ENCODE measurements at regions not wholly inside any gene's neighbourhood (a gene's known extent, or its start where the extent isn't known, plus 50 kb on each side); places are given as distances from the start of the nearest gene placed in this dataset.

DNA sequence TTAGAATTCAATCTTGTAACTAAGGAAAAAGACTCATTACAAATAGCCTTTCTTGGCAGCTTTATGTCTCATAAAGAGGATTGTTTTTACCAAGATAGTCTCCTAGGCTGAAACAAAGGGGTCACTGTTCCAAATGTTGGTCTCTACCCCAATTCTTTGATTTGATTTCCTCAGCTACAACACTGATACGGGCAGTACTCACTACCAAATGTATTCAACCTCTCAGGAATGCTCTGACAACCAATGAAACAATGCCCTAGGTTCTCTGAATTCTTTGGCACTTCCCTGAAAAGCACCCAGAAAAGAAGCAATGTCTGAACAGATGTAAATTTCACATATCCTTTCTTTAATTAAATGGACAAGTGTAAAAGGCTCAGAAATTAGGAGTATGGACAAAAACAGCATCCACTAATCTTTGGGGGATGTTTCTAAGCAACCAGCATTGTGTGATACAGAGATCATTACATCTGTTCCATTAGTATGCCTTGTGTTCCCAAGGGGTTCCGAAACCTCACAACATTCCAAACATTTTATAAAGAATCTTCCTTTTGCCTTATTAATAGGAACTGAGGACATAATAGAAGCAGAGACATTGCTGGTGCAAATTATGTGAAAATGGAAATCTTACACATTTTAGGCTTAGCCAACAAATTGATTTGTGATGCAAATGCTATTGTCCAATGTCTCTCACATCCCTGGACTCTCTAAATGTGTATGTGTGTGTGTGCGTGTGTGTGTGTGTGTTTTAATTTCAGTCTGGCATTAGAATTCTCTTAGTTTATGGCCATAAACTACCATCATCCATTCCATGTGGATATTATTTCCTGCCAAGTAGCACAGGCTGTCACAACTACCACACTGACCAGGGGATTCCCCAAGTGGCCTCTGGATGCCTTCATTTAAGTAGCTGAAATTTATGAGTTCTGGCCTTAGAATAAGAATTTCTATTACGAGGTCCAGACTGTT, 276.0 kb downstream of the MTX2 start:
- DNase-seq (ENCODE audit: extremely low read depth, insufficient read length): no peak
- Histone ChIP-seq H3K27me3 (replicated peaks; ENCODE audit: control insufficient read depth, insufficient read depth, low read length) (no peaks in the 10 kb centered on the region; the same call in none of the 2 replicates), H3K4me3 (replicated peaks; ENCODE audit: low read depth, low read length) (no peak overlapping the region), H3K36me3 (ENCODE audit: control insufficient read depth, insufficient read depth, low read length) (no peaks in the 10 kb centered on the region)
- TF ChIP-seq CTCF (IDR thresholded peaks at IDR 0.05; ENCODE audit: insufficient read depth, low read length, poor library complexity, severe bottlenecking): no peak

DNA sequence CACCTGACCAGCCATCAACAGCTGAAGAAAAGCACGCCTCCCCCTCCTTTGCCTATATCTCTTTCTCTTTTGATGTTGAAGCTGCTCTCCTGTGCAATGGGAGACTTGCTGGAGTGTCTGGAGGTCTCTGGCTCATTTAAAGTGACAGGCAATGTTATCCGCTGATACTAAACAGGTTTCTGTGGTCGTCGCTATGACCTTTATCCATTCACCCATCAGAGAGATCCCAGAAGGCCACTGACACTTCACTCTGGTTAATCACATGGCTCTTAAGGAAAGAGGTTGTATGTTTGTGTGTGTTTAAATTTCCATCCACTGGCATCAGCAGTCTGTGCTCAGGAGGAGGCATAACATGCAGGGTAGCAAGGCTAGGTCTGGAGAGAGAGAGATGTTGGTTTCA, 277.3 kb downstream of the MTX2 start:
- Histone ChIP-seq H3K4me3 (replicated peaks; ENCODE audit: low read depth, low read length) (no peak overlapping the region), H3K27me3 (replicated peaks; ENCODE audit: control insufficient read depth, insufficient read depth, low read length) (no peaks in the 10 kb centered on the region; the same call in none of the 2 replicates), H3K36me3 (ENCODE audit: control insufficient read depth, insufficient read depth, low read length) (no peaks in the 10 kb centered on the region)
- no peak for TF ChIP-seq CTCF (IDR thresholded peaks at IDR 0.05; ENCODE audit: insufficient read depth, low read length, poor library complexity, severe bottlenecking)
- no peak for DNase-seq (ENCODE audit: extremely low read depth, insufficient read length)

DNA sequence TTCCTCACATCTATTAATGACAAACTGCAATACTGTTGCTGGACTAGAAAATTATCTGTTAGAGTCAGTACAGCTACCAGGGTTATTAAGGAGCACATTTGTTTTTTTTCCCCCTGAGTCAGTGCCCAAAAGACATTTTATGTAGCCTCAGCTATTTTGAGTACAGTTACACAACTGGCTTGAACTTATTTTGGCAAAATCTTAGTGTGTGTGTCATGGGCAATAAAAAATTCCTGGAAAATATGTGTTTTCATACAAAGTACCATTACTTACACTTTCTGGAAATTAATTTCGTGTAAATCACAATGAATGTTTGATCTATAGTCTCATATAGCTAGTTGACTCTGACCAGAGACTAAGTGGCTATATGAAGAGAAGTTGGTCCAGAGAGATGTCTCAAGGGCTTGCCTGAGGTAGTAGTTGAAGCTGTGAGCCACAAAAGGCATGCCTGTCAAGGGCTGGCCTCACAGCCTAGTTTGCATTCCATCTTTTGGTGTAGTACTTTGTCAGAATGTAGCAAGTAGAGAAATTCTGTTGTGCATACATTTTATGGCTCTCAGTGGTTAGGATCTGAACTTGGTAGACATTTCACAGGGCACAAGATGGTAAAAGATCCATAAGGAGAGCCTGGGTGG, 283.4 kb downstream of the MTX2 start:
- no peak for TF ChIP-seq CTCF (IDR thresholded peaks at IDR 0.05; ENCODE audit: insufficient read depth, low read length, poor library complexity, severe bottlenecking)
- no peak overlapping the region for H3K4me3 ChIP-seq (replicated peaks; ENCODE audit: low read depth, low read length)
- no peak for DNase-seq (ENCODE audit: extremely low read depth, insufficient read length)
- no peaks in the 10 kb centered on the region; the same call in 1 of the 2 replicates for H3K27me3 ChIP-seq (replicated peaks; ENCODE audit: control insufficient read depth, insufficient read depth, low read length)
- H3K36me3 ChIP-seq (ENCODE audit: control insufficient read depth, insufficient read depth, low read length): no peaks in the 10 kb centered on the region

- DNase-seq (ENCODE audit: extremely low read depth, insufficient read length): peak; percentile 8
- Histone ChIP-seq H3K4me3 (replicated peaks; ENCODE audit: low read depth, low read length) (peak overlapping the region; percentile 44), H3K27me3 (replicated peaks; ENCODE audit: control insufficient read depth, insufficient read depth, low read length) (no peaks in the 10 kb centered on the region; the same call in 1 of the 2 replicates), H3K36me3 (ENCODE audit: control insufficient read depth, insufficient read depth, low read length) (no peaks in the 10 kb centered on the region)
- no peak for TF ChIP-seq CTCF (IDR thresholded peaks at IDR 0.05; ENCODE audit: insufficient read depth, low read length, poor library complexity, severe bottlenecking)
These were observed 284.5 kb downstream of the MTX2 start for GRCh38 chr2:176553685-176554100.

DNA sequence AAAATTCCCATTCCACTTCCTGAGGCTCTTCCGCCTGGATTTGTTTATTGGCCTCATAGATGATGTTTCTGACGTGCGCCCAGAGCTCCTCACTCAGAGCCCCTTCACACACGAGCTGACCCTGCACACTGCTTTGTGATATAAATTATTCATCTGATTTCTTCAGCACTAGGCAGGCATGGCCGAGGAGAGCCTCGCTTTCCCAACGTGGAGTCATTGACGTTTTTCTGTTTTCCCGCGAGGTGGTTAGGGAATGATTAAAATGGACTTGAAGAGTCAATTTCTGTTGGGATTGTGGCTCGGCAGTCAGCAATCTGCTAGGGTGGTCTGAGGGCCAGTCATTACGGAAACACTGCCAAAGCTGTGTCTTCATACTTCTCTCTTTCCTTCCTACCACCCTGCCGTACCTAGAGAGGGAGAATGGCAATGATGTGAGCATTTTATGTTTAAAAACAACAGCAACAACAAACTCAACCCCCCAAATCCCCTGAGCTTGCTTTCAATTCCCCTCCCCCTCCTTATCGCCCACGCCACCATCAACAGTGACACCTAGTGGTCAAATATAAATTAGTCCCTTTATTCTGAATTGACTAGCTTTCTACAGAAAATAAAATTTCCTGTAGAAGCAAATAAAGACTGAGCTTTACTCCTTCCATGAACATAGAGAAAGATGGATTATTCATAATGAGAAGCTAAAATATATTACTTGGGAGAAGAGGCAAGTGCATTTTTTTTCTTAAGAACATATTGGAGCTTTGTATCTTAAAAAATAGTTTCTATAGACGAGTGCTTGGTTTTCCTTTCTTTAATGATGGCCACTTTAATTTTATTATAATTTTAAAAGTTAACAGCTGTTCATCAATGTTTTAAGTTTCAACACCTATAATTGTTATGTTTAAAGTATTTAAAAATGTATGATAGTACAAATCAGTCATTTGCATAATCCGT, 285.1 kb downstream of the MTX2 start:
- peak; percentile 60 for TF ChIP-seq CTCF (IDR thresholded peaks at IDR 0.05; ENCODE audit: insufficient read depth, low read length, poor library complexity, severe bottlenecking)
- no peak for DNase-seq (ENCODE audit: extremely low read depth, insufficient read length)
- Histone ChIP-seq H3K36me3 (ENCODE audit: control insufficient read depth, insufficient read depth, low read length) (no peaks in the 10 kb centered on the region), H3K27me3 (replicated peaks; ENCODE audit: control insufficient read depth, insufficient read depth, low read length) (no peaks in the 10 kb centered on the region; the same call in 1 of the 2 replicates), H3K4me3 (replicated peaks; ENCODE audit: low read depth, low read length) (peak overlapping the region; percentile 44)

Data from GM06990 (cell line).